ENCODE measurements at regions not wholly inside any gene's neighbourhood (a gene's known extent, or its start where the extent isn't known, plus 50 kb on each side); places are given as distances from the start of the nearest gene placed in this dataset.

GRCh38 chr21:15653710-15654109 is 76.1 kb upstream of the USP25 start:
- Histone ChIP-seq H3K4me3 (ENCODE audit: low read length in 3 of 3) (no peak overlapping the region), H3K27me3 (ENCODE audit: control insufficient read depth, insufficient read depth, low read length) (no peaks in the 10 kb centered on the region), H3K27ac (ENCODE audit: low read depth in 2 of 2, low read length in 2 of 2) (no peak overlapping the region), H3K9me3 (ENCODE audit: control insufficient read depth in 2 of 3, insufficient read depth in 1 of 3, low read length in 3 of 3) (no peaks in the 10 kb centered on the region), H3K36me3 (ENCODE audit: control insufficient read depth in 2 of 3, insufficient read depth in 3 of 3, low read length in 3 of 3) (no peaks in the 10 kb centered on the region), H3K4me1 (ENCODE audit: control insufficient read depth in 2 of 3, insufficient read depth in 2 of 3, low read depth in 1 of 3, low read length in 3 of 3) (no peaks in the 10 kb centered on the region), H3K9ac (ENCODE audit: low read length in 3 of 3) (no peak overlapping the region)
- no peak for TF ChIP-seq CTCF (IDR thresholded peaks at IDR 0.05; ENCODE audit: borderline replicate concordance, extremely low read depth, insufficient read depth)
- intact Hi-C loops (cut with DNase I): no loop called here
- DNase-seq: no peak
- no peak for FAIRE-seq

DNA sequence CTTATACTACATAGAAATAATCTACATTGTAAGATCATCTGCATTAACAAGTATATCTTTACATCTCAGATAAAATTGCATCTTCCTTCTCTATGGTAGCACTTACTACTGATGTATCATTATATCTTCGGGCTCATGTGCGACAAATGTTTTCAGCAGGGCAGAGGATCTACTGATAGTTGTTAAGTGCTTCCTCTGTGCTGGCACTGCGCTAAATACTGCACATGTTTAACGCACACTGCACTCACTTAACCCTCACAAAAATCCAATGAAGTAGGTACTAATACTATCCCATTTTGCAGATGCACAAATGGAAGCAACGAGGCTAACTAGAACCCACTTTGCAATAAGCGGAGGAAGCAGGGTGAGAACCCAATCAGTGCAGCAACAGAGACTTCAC is 75.6 kb upstream of the USP25 start:
- DNase-seq: no peak
- FAIRE-seq: no peak
- Histone ChIP-seq H3K27me3 (ENCODE audit: control insufficient read depth, insufficient read depth, low read length) (no peaks in the 10 kb centered on the region), H3K4me1 (ENCODE audit: control insufficient read depth in 2 of 3, insufficient read depth in 2 of 3, low read depth in 1 of 3, low read length in 3 of 3) (no peaks in the 10 kb centered on the region), H3K4me3 (ENCODE audit: low read length in 3 of 3) (no peak overlapping the region), H3K9me3 (ENCODE audit: control insufficient read depth in 2 of 3, insufficient read depth in 1 of 3, low read length in 3 of 3) (no peaks in the 10 kb centered on the region), H3K27ac (ENCODE audit: low read depth in 2 of 2, low read length in 2 of 2) (no peak overlapping the region), H3K9ac (ENCODE audit: low read length in 3 of 3) (no peak overlapping the region), H3K36me3 (ENCODE audit: control insufficient read depth in 2 of 3, insufficient read depth in 3 of 3, low read length in 3 of 3) (no peaks in the 10 kb centered on the region)
- intact Hi-C loops (cut with DNase I): no loop called here
- no peak for TF ChIP-seq CTCF (IDR thresholded peaks at IDR 0.05; ENCODE audit: borderline replicate concordance, extremely low read depth, insufficient read depth)

DNA sequence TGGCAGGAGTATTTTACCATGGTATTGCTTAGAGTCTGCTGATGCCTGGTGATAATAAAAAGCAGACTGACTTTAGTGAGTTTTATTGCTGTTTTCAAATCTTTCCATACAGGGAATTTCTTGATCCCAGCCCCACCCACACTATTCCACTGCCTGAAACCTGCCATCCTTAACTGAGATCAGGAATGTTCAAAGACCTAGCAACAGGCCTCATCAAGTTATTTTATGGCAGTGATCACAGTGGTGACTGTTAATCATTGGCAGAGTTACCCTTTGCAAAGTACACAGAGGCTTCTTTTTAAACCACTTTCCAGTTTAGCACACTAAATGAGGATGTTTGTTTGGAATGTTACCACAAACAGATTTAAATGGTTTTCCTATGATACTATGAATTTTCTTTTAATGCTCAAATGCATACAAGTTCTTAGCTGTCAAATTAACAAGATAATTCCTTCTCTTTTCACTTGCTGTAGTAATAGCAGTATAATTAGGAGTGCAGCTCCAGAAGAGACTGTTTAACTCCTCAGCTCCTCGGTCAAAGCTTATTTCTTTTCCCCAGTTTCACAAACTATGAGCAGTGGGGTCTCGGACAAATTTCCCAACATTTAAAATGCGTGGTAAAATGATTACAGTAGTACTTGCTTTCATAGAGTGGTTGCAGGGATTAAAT is 69.9 kb upstream of the USP25 start:
- FAIRE-seq (peak; percentile 94), DNase-seq (peak in 4 of 5 donors; percentile 42 to 92 (median 72))
- no peaks in the 10 kb centered on the region for H3K4me1 ChIP-seq (ENCODE audit: control insufficient read depth in 2 of 3, insufficient read depth in 2 of 3, low read depth in 1 of 3, low read length in 3 of 3)
- TF ChIP-seq CTCF (IDR thresholded peaks at IDR 0.05; ENCODE audit: borderline replicate concordance, extremely low read depth, insufficient read depth): no peak
- intact Hi-C loops (cut with DNase I): no loop called here
- no peak overlapping the region for H3K9ac ChIP-seq (ENCODE audit: low read length in 3 of 3)
- H3K27ac ChIP-seq (ENCODE audit: low read depth in 2 of 2, low read length in 2 of 2): peak overlapping the region; percentile 59 to 69
- H3K36me3 ChIP-seq (ENCODE audit: control insufficient read depth in 2 of 3, insufficient read depth in 3 of 3, low read length in 3 of 3): no peaks in the 10 kb centered on the region
- no peaks in the 10 kb centered on the region for H3K27me3 ChIP-seq (ENCODE audit: control insufficient read depth, insufficient read depth, low read length)
- H3K9me3 ChIP-seq (ENCODE audit: control insufficient read depth in 2 of 3, insufficient read depth in 1 of 3, low read length in 3 of 3): no peaks in the 10 kb centered on the region
- peak overlapping the region in 2 of 3 donors; percentile 9 to 45 for H3K4me3 ChIP-seq (ENCODE audit: low read length in 3 of 3)

GRCh38 chr21:15660423-15660804 is 69.4 kb upstream of the USP25 start:
- Histone ChIP-seq H3K9ac (ENCODE audit: low read length in 3 of 3) (no peak overlapping the region), H3K9me3 (ENCODE audit: control insufficient read depth in 2 of 3, insufficient read depth in 1 of 3, low read length in 3 of 3) (no peaks in the 10 kb centered on the region), H3K36me3 (ENCODE audit: control insufficient read depth in 2 of 3, insufficient read depth in 3 of 3, low read length in 3 of 3) (no peaks in the 10 kb centered on the region), H3K27ac (ENCODE audit: low read depth in 2 of 2, low read length in 2 of 2) (peak overlapping the region; percentile 59 to 69), H3K27me3 (ENCODE audit: control insufficient read depth, insufficient read depth, low read length) (no peaks in the 10 kb centered on the region), H3K4me3 (ENCODE audit: low read length in 3 of 3) (peak overlapping the region in 1 of 3 donors; percentile 45), H3K4me1 (ENCODE audit: control insufficient read depth in 2 of 3, insufficient read depth in 2 of 3, low read depth in 1 of 3, low read length in 3 of 3) (no peaks in the 10 kb centered on the region)
- FAIRE-seq: no peak
- intact Hi-C loops (cut with DNase I): no loop called here
- no peak for TF ChIP-seq CTCF (IDR thresholded peaks at IDR 0.05; ENCODE audit: borderline replicate concordance, extremely low read depth, insufficient read depth)
- peak in 2 of 5 donors; percentile 11 to 22 for DNase-seq

Data from kidney (tissue), 13 donors.